ENCODE measurements at regions not wholly inside any gene's neighbourhood (a gene's known extent, or its start where the extent isn't known, plus 50 kb on each side); places are given as distances from the start of the nearest gene placed in this dataset.

GRCh38 chr7:12939694-12940093 is 252.3 kb downstream of the ARL4A start:
- no peaks in the 10 kb centered on the region for H4K20me1 ChIP-seq (ENCODE audit: insufficient read depth)
- in situ Hi-C loops (cut with MboI) = no loop called here
- no peak overlapping the region for H2AFZ ChIP-seq
- no peak for DNase-seq
- TF ChIP-seq EZH2phosphoT487 (IDR thresholded peaks at IDR 0.05; ENCODE audit: insufficient read depth, low read depth) (no peak), EZH2 (IDR thresholded peaks at IDR 0.05; ENCODE audit: insufficient read depth, poor library complexity, severe bottlenecking) (no peak)
- H3K36me3 ChIP-seq (ENCODE audit: low read depth) = no peaks in the 10 kb centered on the region
- no peaks in the 10 kb centered on the region for H3K9me3 ChIP-seq (ENCODE audit: low read depth)
- no peak overlapping the region for H3K27ac ChIP-seq
- no peaks in the 10 kb centered on the region for H3F3A ChIP-seq (ENCODE audit: insufficient read depth)
- no peaks in the 10 kb centered on the region for H3K79me2 ChIP-seq (ENCODE audit: insufficient read depth)
- H3K27me3 ChIP-seq (replicated peaks; ENCODE audit: insufficient read depth) = no peaks in the 10 kb centered on the region
- no peak overlapping the region for H3K9ac ChIP-seq
- H3K4me1 ChIP-seq (ENCODE audit: insufficient read depth) = no peaks in the 10 kb centered on the region
- H3K9me2 ChIP-seq (ENCODE audit: insufficient read depth) = no peaks in the 10 kb centered on the region
- H3K4me2 ChIP-seq (ENCODE audit: unreplicated experiment) = no peak overlapping the region
- no peak overlapping the region for H3K4me3 ChIP-seq
- WGBS, 2 experiments (ENCODE audit: low coverage in 1 of 2, low lambda C conversion rate in 2 of 2, missing lambda C conversion rate in 2 of 2) = 61 to 62% methylated on average over 11 of the region's 11 CpGs

GRCh38 chr7:12941512-12941911 is 254.1 kb downstream of the ARL4A start:
- no peak overlapping the region for H3K9ac ChIP-seq
- H3K27me3 ChIP-seq (replicated peaks; ENCODE audit: insufficient read depth) = no peaks in the 10 kb centered on the region
- no peak for TF ChIP-seq EZH2phosphoT487 (IDR thresholded peaks at IDR 0.05; ENCODE audit: insufficient read depth, low read depth)
- H3K4me1 ChIP-seq (ENCODE audit: insufficient read depth) = no peaks in the 10 kb centered on the region
- H3K27ac ChIP-seq = no peak overlapping the region
- no peaks in the 10 kb centered on the region for H3F3A ChIP-seq (ENCODE audit: insufficient read depth)
- H3K36me3 ChIP-seq (ENCODE audit: low read depth) = no peaks in the 10 kb centered on the region
- DNase-seq = no peak
- WGBS, 2 experiments (ENCODE audit: low coverage in 1 of 2, low lambda C conversion rate in 2 of 2, missing lambda C conversion rate in 2 of 2) = 66 to 67% methylated on average over 8 of the region's 8 CpGs
- no peak overlapping the region for H3K4me3 ChIP-seq
- no peaks in the 10 kb centered on the region for H3K9me3 ChIP-seq (ENCODE audit: low read depth)
- no peaks in the 10 kb centered on the region for H3K9me2 ChIP-seq (ENCODE audit: insufficient read depth)
- in situ Hi-C loops (cut with MboI) = no loop called here
- H3K4me2 ChIP-seq (ENCODE audit: unreplicated experiment) = no peak overlapping the region
- H4K20me1 ChIP-seq (ENCODE audit: insufficient read depth) = no peaks in the 10 kb centered on the region
- H2AFZ ChIP-seq = no peak overlapping the region
- no peaks in the 10 kb centered on the region for H3K79me2 ChIP-seq (ENCODE audit: insufficient read depth)

- no peaks in the 10 kb centered on the region for H3K9me2 ChIP-seq (ENCODE audit: insufficient read depth)
- DNase-seq = no peak
- in situ Hi-C loops (cut with MboI) = no loop called here
Observed at GRCh38 chr7:12942609-12943008, 255.2 kb downstream of the ARL4A start.

GRCh38 chr7:12943781-12944180 is 256.3 kb downstream of the ARL4A start:
- in situ Hi-C loops (cut with MboI) = no loop called here
- no peaks in the 10 kb centered on the region for H3K9me3 ChIP-seq (ENCODE audit: low read depth)
- no peaks in the 10 kb centered on the region for H3F3A ChIP-seq (ENCODE audit: insufficient read depth)
- DNase-seq = no peak
- TF ChIP-seq EZH2phosphoT487 (IDR thresholded peaks at IDR 0.05; ENCODE audit: insufficient read depth, low read depth) = no peak
- no peak for TF ChIP-seq EZH2 (IDR thresholded peaks at IDR 0.05; ENCODE audit: insufficient read depth, poor library complexity, severe bottlenecking)
- no peak overlapping the region for H3K9ac ChIP-seq
- no peaks in the 10 kb centered on the region for H4K20me1 ChIP-seq (ENCODE audit: insufficient read depth)
- no peak overlapping the region for H3K4me3 ChIP-seq
- no peaks in the 10 kb centered on the region for H3K27me3 ChIP-seq (replicated peaks; ENCODE audit: insufficient read depth)
- H3K4me2 ChIP-seq (ENCODE audit: unreplicated experiment) = no peak overlapping the region
- no peak overlapping the region for H3K27ac ChIP-seq
- 56 to 61% methylated on average over 2 of the region's 2 CpGs for WGBS, 2 experiments (ENCODE audit: low coverage in 1 of 2, low lambda C conversion rate in 2 of 2, missing lambda C conversion rate in 2 of 2)
- H3K36me3 ChIP-seq (ENCODE audit: low read depth) = no peaks in the 10 kb centered on the region
- H2AFZ ChIP-seq = no peak overlapping the region
- no peaks in the 10 kb centered on the region for H3K4me1 ChIP-seq (ENCODE audit: insufficient read depth)
- no peaks in the 10 kb centered on the region for H3K9me2 ChIP-seq (ENCODE audit: insufficient read depth)
- H3K79me2 ChIP-seq (ENCODE audit: insufficient read depth) = no peaks in the 10 kb centered on the region

More at GRCh38 chr7:12942609-12943008, 255.2 kb downstream of the ARL4A start:
- Histone ChIP-seq H3K9ac (no peak overlapping the region), H3K9me3 (ENCODE audit: low read depth) (no peaks in the 10 kb centered on the region), H3K4me2 (ENCODE audit: unreplicated experiment) (no peak overlapping the region), H3K36me3 (ENCODE audit: low read depth) (no peaks in the 10 kb centered on the region), H3K79me2 (ENCODE audit: insufficient read depth) (no peaks in the 10 kb centered on the region), H3K4me3 (no peak overlapping the region), H3K4me1 (ENCODE audit: insufficient read depth) (no peaks in the 10 kb centered on the region), H3K27me3 (replicated peaks; ENCODE audit: insufficient read depth) (no peaks in the 10 kb centered on the region), H3K27ac (no peak overlapping the region), H2AFZ (no peak overlapping the region), H4K20me1 (ENCODE audit: insufficient read depth) (no peaks in the 10 kb centered on the region), H3F3A (ENCODE audit: insufficient read depth) (no peaks in the 10 kb centered on the region)
- 44 to 52% methylated on average over 2 of the region's 2 CpGs for WGBS, 2 experiments (ENCODE audit: low coverage in 1 of 2, low lambda C conversion rate in 2 of 2, missing lambda C conversion rate in 2 of 2)
- no peak for TF ChIP-seq EZH2phosphoT487 (IDR thresholded peaks at IDR 0.05; ENCODE audit: insufficient read depth, low read depth)
- TF ChIP-seq EZH2 (IDR thresholded peaks at IDR 0.05; ENCODE audit: insufficient read depth, poor library complexity, severe bottlenecking) = no peak

- Histone ChIP-seq H3K9me3 (ENCODE audit: low read depth) (no peaks in the 10 kb centered on the region), H3K79me2 (ENCODE audit: insufficient read depth) (no peaks in the 10 kb centered on the region), H3K9me2 (ENCODE audit: insufficient read depth) (no peaks in the 10 kb centered on the region), H4K20me1 (ENCODE audit: insufficient read depth) (no peaks in the 10 kb centered on the region), H3K27ac (no peak overlapping the region), H3K9ac (no peak overlapping the region), H3K4me2 (ENCODE audit: unreplicated experiment) (no peak overlapping the region), H3K36me3 (ENCODE audit: low read depth) (no peaks in the 10 kb centered on the region), H3F3A (ENCODE audit: insufficient read depth) (no peaks in the 10 kb centered on the region), H2AFZ (no peak overlapping the region), H3K4me3 (no peak overlapping the region), H3K27me3 (replicated peaks; ENCODE audit: insufficient read depth) (no peaks in the 10 kb centered on the region), H3K4me1 (ENCODE audit: insufficient read depth) (no peaks in the 10 kb centered on the region)
- in situ Hi-C loops (cut with MboI) = no loop called here
- TF ChIP-seq EZH2phosphoT487 (IDR thresholded peaks at IDR 0.05; ENCODE audit: insufficient read depth, low read depth) (no peak), EZH2 (IDR thresholded peaks at IDR 0.05; ENCODE audit: insufficient read depth, poor library complexity, severe bottlenecking) (no peak)
- 38 to 43% methylated on average over 2 of the region's 2 CpGs for WGBS, 2 experiments (ENCODE audit: low coverage in 1 of 2, low lambda C conversion rate in 2 of 2, missing lambda C conversion rate in 2 of 2)
- no peak for DNase-seq
Observed at GRCh38 chr7:12945901-12946300, 258.5 kb downstream of the ARL4A start.

All from GM23248 (cell line).